IMR-90 (cell line): ENCODE measurements at regions not wholly inside any gene's neighbourhood (a gene's known extent, or its start where the extent isn't known, plus 50 kb on each side); places are given as distances from the start of the nearest gene placed in this dataset.

Source experiments
- ATAC-seq: fragments of 200-7000 bp; cut with Tn5 transposase; 2 replicates; pipeline ENCODE4 v1.9.1; 2020; ENCODE audit warnings: low read depth, mild to moderate bottlenecking, moderate library complexity
- BruUV-seq: library from RNA; stranded (reverse); fragments of 400-500 nt; replicated peaks from 2 replicates; lab custom pipeline; 2021; lab: Mats Ljungman, UMichigan
- CTCF ChIA-PET: fragments of 300-600 bp; formaldehyde crosslinking; extraction: SDS; loops from one replicate; lab custom pipeline; 2021; ENCODE audit warnings: antibody characterized with exemption; lab: Yijun Ruan, JAX
- POLR2A ChIA-PET: fragments of 300-600 bp; sonication (Branson Sonifier 250); formaldehyde crosslinking; loops from one replicate; lab custom pipeline; 2022; ENCODE audit warnings: antibody characterized with exemption; ENCODE audit not compliant: unreplicated experiment; lab: Charles Lee
- DNase-seq: peaks from one replicate; pipeline ENCODE4 v3.0.0; 2013
- H2AFZ ChIP-seq: replicated peaks from 2 replicates; pipeline ENCODE3; 2013; ENCODE audit warnings: low read length, mild to moderate bottlenecking; ENCODE audit not compliant: poor library complexity
- H2AK5ac ChIP-seq: 2 replicates; pipeline ENCODE4 v1.6.1; 2013; ENCODE audit warnings: low read depth, low read length, inconsistent platforms
- H2AK9ac ChIP-seq: replicated peaks from 2 replicates; pipeline ENCODE3; 2013; ENCODE audit warnings: mild to moderate bottlenecking, low read depth, low read length, moderate library complexity; ENCODE audit not compliant: poor library complexity
- H2BK120ac ChIP-seq: 2 replicates; pipeline ENCODE4 v1.6.1; 2013; ENCODE audit warnings: low read depth, low read length, inconsistent platforms
- H2BK15ac ChIP-seq: 3 replicates; pipeline ENCODE4 v1.6.1; 2013; ENCODE audit warnings: low read depth, low read length, inconsistent platforms
- H2BK20ac ChIP-seq: 2 replicates; pipeline ENCODE4 v1.6.1; 2013; ENCODE audit warnings: low read depth, mild to moderate bottlenecking, inconsistent platforms, low read length, moderate library complexity
- H2BK5ac ChIP-seq: 2 replicates; pipeline ENCODE4 v1.6.1; 2013; ENCODE audit warnings: mild to moderate bottlenecking, low read depth, low read length, inconsistent platforms; ENCODE audit not compliant: poor library complexity, severe bottlenecking
- H3K14ac ChIP-seq: replicated peaks from 2 replicates; pipeline ENCODE4 v1.6.1; 2013; ENCODE audit warnings: low read depth, low read length, inconsistent platforms
- H3K18ac ChIP-seq: 2 replicates; pipeline ENCODE4 v1.6.1; 2013; ENCODE audit warnings: low read depth, low read length, control low read depth
- H3K23ac ChIP-seq: 2 replicates; pipeline ENCODE4 v1.6.1; 2013; ENCODE audit warnings: low read depth, low read length, inconsistent platforms
- H3K27ac ChIP-seq: 2 replicates; pipeline ENCODE4 v1.5.1; 2013; ENCODE audit warnings: mild to moderate bottlenecking, control low read depth, low read length; ENCODE audit not compliant: insufficient read depth
- H3K27me3 ChIP-seq: 2 replicates; pipeline ENCODE4 v1.6.1; 2013; ENCODE audit warnings: low read length; ENCODE audit not compliant: control insufficient read depth, insufficient read depth
- H3K36me3 ChIP-seq: 2 replicates; pipeline ENCODE4 v1.6.1; 2013; ENCODE audit warnings: low read length, mixed read lengths; ENCODE audit not compliant: control insufficient read depth, insufficient read depth
- H3K4ac ChIP-seq: 2 replicates; pipeline ENCODE4 v1.6.1; 2013; ENCODE audit warnings: low read depth, low read length, inconsistent platforms
- H3K4me1 ChIP-seq: 2 replicates; pipeline ENCODE4 v1.6.1; 2013; ENCODE audit warnings: low read length, mixed read lengths; ENCODE audit not compliant: control insufficient read depth, insufficient read depth
- H3K4me2 ChIP-seq: 2 replicates; pipeline ENCODE4 v1.6.1; 2013; ENCODE audit warnings: low read depth, mild to moderate bottlenecking, control low read depth, low read length, moderate library complexity
- H3K4me3 ChIP-seq: 2 replicates; pipeline ENCODE4 v1.5.1; 2013; ENCODE audit warnings: low read depth, mild to moderate bottlenecking, control low read depth, low read length, moderate library complexity; ENCODE audit not compliant: insufficient read depth
- H3K56ac ChIP-seq: 2 replicates; pipeline ENCODE4 v1.6.1; 2013; ENCODE audit warnings: low read length, inconsistent platforms; ENCODE audit not compliant: insufficient read depth; ENCODE audit errors: extremely low read depth
- H3K79me1 ChIP-seq, 2 experiments: 2 replicates each; pipeline ENCODE4 v1.6.1; 2013; ENCODE audit warnings: low read length in 2 of 2, inconsistent platforms in 1 of 2, low read depth in 1 of 2
- H3K9ac ChIP-seq: 2 replicates; pipeline ENCODE4 v1.6.1; 2013; ENCODE audit warnings: low read depth, low read length, control low read depth
- H3K9me1 ChIP-seq: 2 replicates; pipeline ENCODE4 v1.6.1; 2013; ENCODE audit warnings: low read length, inconsistent platforms; ENCODE audit not compliant: insufficient read depth
- H3K9me3 ChIP-seq: 2 replicates; pipeline ENCODE4 v1.6.1; 2013; ENCODE audit warnings: low read length; ENCODE audit not compliant: control insufficient read depth, insufficient read depth
- H4K20me1 ChIP-seq: 2 replicates; pipeline ENCODE4 v1.6.1; 2013; ENCODE audit warnings: low read length, inconsistent platforms; ENCODE audit not compliant: insufficient read depth
- H4K5ac ChIP-seq: 2 replicates; pipeline ENCODE4 v1.6.1; 2013; ENCODE audit warnings: mild to moderate bottlenecking, low read depth, low read length, control low read depth
- H4K8ac ChIP-seq, 2 experiments: 2 replicates each; pipeline ENCODE4 v1.6.1; 2013; ENCODE audit warnings: low read depth in 2 of 2, low read length in 2 of 2, control low read depth in 1 of 2, inconsistent platforms in 1 of 2
- H4K91ac ChIP-seq: 2 replicates; pipeline ENCODE4 v1.6.1; 2013; ENCODE audit warnings: low read depth, low read length, inconsistent platforms; ENCODE audit not compliant: insufficient read depth
- BHLHE40 ChIP-seq: fragments of 150-350 bp; IDR thresholded peaks from 2 replicates; pipeline ENCODE4 v1.6.1; 2016; ENCODE audit warnings: mild to moderate bottlenecking, low read depth, low read length
- ELK1 ChIP-seq: fragments of 150-350 bp; IDR thresholded peaks from 2 replicates; pipeline ENCODE4 v1.6.1; 2016; ENCODE audit warnings: low read depth, mild to moderate bottlenecking, low read length, moderate library complexity, borderline replicate concordance
- FOS ChIP-seq: fragments of 150-350 bp; IDR thresholded peaks from 2 replicates; pipeline ENCODE4 v1.6.1; 2016; ENCODE audit warnings: low read depth, low read length
- MAZ ChIP-seq: IDR thresholded peaks from 2 replicates; pipeline ENCODE4 v1.6.1; 2012; ENCODE audit warnings: low read depth, mild to moderate bottlenecking, low read length, improper control_type of control experiment, moderate library complexity, borderline replicate concordance
- MXI1 ChIP-seq: IDR thresholded peaks from 2 replicates; pipeline ENCODE4 v1.6.1; 2012; ENCODE audit warnings: low read depth, mild to moderate bottlenecking, low read length, moderate library complexity, borderline replicate concordance
- NFE2L2 ChIP-seq: fragments of 150-350 bp; IDR thresholded peaks from 2 replicates; pipeline ENCODE4 v1.6.1; 2016; ENCODE audit warnings: low read depth, mild to moderate bottlenecking, low read length
- POLR2A ChIP-seq: IDR thresholded peaks from 2 replicates; pipeline ENCODE4 v1.6.1; 2012; ENCODE audit warnings: mild to moderate bottlenecking, low read depth, low read length
- RCOR1 ChIP-seq: IDR thresholded peaks from 2 replicates; pipeline ENCODE4 v1.6.1; 2012; ENCODE audit warnings: mild to moderate bottlenecking, low read length, improper control_type of control experiment; ENCODE audit not compliant: insufficient replicate concordance
- USF2 ChIP-seq: fragments of 150-350 bp; IDR thresholded peaks from 2 replicates; pipeline ENCODE4 v1.6.1; 2017; ENCODE audit warnings: mild to moderate bottlenecking, antibody characterized with exemption, low read length, low read depth
- WGBS, 2 experiments: methylation state at CpG; one replicate each; pipeline versions ENCODE4 v1.1.5 to v1.1.7; 2013; ENCODE audit warnings: missing lambda C conversion rate in 2 of 2; ENCODE audit not compliant: insufficient read length in 1 of 2; ENCODE audit errors: extremely low coverage in 2 of 2; 5-methylcytosine and 5-hydroxymethylcytosine counted together
- dilution Hi-C: fragments of 300-500 bp; cut with HindIII; formaldehyde crosslinking; loops from one replicate; pipeline ENCODE4 v1.14.3; 2018; ENCODE audit warnings: low sequenced_read_pairs; ENCODE audit not compliant: unreplicated experiment
- in situ Hi-C: fragments of 300-500 bp; cut with MboI; formaldehyde crosslinking; loops from 3 replicates; pipeline ENCODE4 v1.14.3; 2019; ENCODE audit warnings: low sequenced_read_pairs, inconsistent platforms, mixed read lengths
- intact Hi-C: fragments of 100-400 bp; cut with micrococcal nuclease; formaldehyde crosslinking; loops from 2 replicates; pipeline ENCODE4 v1.10.0; 2022

GRCh38 chr2:145059343-145059742 lies 539.4 kb upstream of the ZEB2 start:
- Histone ChIP-seq H3K79me1 (no peaks in the 10 kb centered on the region), H3K56ac (no peak overlapping the region), H3K14ac (no peak overlapping the region), H3K4me1 (no peaks in the 10 kb centered on the region), H3K27ac (no peak overlapping the region), H3K9me3 (peaks cover 3% of the 10 kb centered on the region; the same call in 1 of the 2 replicates), H3K9me1 (no peaks in the 10 kb centered on the region), H3K27me3 (no peaks in the 10 kb centered on the region), H3K4me2 (no peak overlapping the region), H3K4me3 (no peak overlapping the region), H3K23ac (no peak overlapping the region), H4K20me1 (no peaks in the 10 kb centered on the region), H2AK9ac (no peak overlapping the region), H2BK5ac (no peak overlapping the region), H2AFZ (no peak overlapping the region), H2BK15ac (no peak overlapping the region), H2AK5ac (no peak overlapping the region), H4K8ac (no peak overlapping the region), H3K9ac (no peak overlapping the region), H3K18ac (no peak overlapping the region), H3K36me3 (no peaks in the 10 kb centered on the region), H2BK20ac (no peak overlapping the region), H4K91ac (no peak overlapping the region), H3K4ac (no peak overlapping the region), H2BK120ac (no peak overlapping the region), H4K5ac (no peak overlapping the region)
- WGBS, 2 experiments, result no CpG with 5 or more reads among the region's 1 CpG
- no peak for DNase-seq
- in situ Hi-C loops (no loop called here), dilution Hi-C loops (no loop called here), intact Hi-C loops (no loop called here)
- ATAC-seq, result no peak
- ChIA-PET POLR2A (interaction anchor here (0.8 kb wide), 1 partner anchor 331 kb away, joined by 6 read pairs; no protein-coding TSS in a partner anchor), CTCF (no interaction called here)
- TF ChIP-seq USF2, result no peak
- TF ChIP-seq NFE2L2, result no peak
- TF ChIP-seq FOS, result no peak
- TF ChIP-seq ELK1, result no peak
- TF ChIP-seq BHLHE40, result no peak
- no peak for TF ChIP-seq MXI1
- TF ChIP-seq RCOR1, result no peak
- TF ChIP-seq MAZ, result no peak
- no peak for TF ChIP-seq POLR2A
- BruUV-seq, result no TSS peak
